GM23248 (cell line): ENCODE measurements at regions not wholly inside any gene's neighbourhood (a gene's known extent, or its start where the extent isn't known, plus 50 kb on each side); places are given as distances from the start of the nearest gene placed in this dataset.

Experiments used
- DNase-seq: peaks from one replicate; pipeline ENCODE4 v3.0.0-alpha.2; 2015
- H2AFZ ChIP-seq: fragments of 200-600 bp; sonication (generic); 2 replicates; pipeline ENCODE4 v1.6.1; 2016; ENCODE audit warnings: antibody characterized with exemption
- H3F3A ChIP-seq: fragments of 200-600 bp; sonication (generic); 2 replicates; pipeline ENCODE4 v1.6.1; 2016; ENCODE audit warnings: mild to moderate bottlenecking, antibody characterized with exemption, mixed run types; ENCODE audit not compliant: insufficient read depth
- H3K27ac ChIP-seq: fragments of 200-600 bp; sonication (generic); 2 replicates; pipeline ENCODE4 v1.5.1; 2016; ENCODE audit warnings: mild to moderate bottlenecking
- H3K27me3 ChIP-seq: fragments of 200-600 bp; sonication (generic); replicated peaks from 2 replicates; pipeline ENCODE4 v1.6.1; 2016; ENCODE audit warnings: mild to moderate bottlenecking; ENCODE audit not compliant: insufficient read depth
- H3K36me3 ChIP-seq: fragments of 200-600 bp; sonication (generic); 2 replicates; pipeline ENCODE4 v1.6.1; 2016; ENCODE audit warnings: low read depth, mild to moderate bottlenecking
- H3K4me1 ChIP-seq: fragments of 200-600 bp; sonication (generic); 2 replicates; pipeline ENCODE4 v1.6.1; 2016; ENCODE audit warnings: mild to moderate bottlenecking; ENCODE audit not compliant: insufficient read depth
- H3K4me2 ChIP-seq: fragments of 200-600 bp; sonication (generic); one replicate; pipeline ENCODE4 v1.6.1; 2016; ENCODE audit warnings: mild to moderate bottlenecking; ENCODE audit not compliant: unreplicated experiment
- H3K4me3 ChIP-seq: fragments of 200-600 bp; sonication (generic); 2 replicates; pipeline ENCODE4 v1.5.1; 2016; ENCODE audit warnings: mild to moderate bottlenecking
- H3K79me2 ChIP-seq: fragments of 200-600 bp; sonication (generic); 2 replicates; pipeline ENCODE4 v1.6.1; 2016; ENCODE audit warnings: mild to moderate bottlenecking; ENCODE audit not compliant: insufficient read depth
- H3K9ac ChIP-seq: fragments of 200-600 bp; sonication (generic); 2 replicates; pipeline ENCODE4 v1.6.1; 2016; ENCODE audit warnings: mild to moderate bottlenecking
- H3K9me2 ChIP-seq: fragments of 200-600 bp; sonication (generic); 2 replicates; pipeline ENCODE4 v1.6.1; 2016; ENCODE audit warnings: mixed run types, mild to moderate bottlenecking, moderate library complexity; ENCODE audit not compliant: insufficient read depth
- H3K9me3 ChIP-seq: fragments of 200-600 bp; sonication (generic); one replicate; pipeline ENCODE4 v1.6.1; 2017; ENCODE audit warnings: low read depth
- H4K20me1 ChIP-seq: fragments of 200-600 bp; sonication (generic); 2 replicates; pipeline ENCODE4 v1.6.0; 2016; ENCODE audit not compliant: insufficient read depth
- EZH2 ChIP-seq: fragments of 200-600 bp; sonication (generic); IDR thresholded peaks from 2 replicates; pipeline ENCODE4 v1.6.1; 2018; ENCODE audit warnings: antibody characterized with exemption, mild to moderate bottlenecking; ENCODE audit not compliant: insufficient read depth, poor library complexity, severe bottlenecking
- EZH2phosphoT487 ChIP-seq: fragments of 200-600 bp; sonication (generic); IDR thresholded peaks from 2 replicates; pipeline ENCODE4 v1.6.1; 2018; ENCODE audit warnings: antibody characterized with exemption, moderate library complexity, mild to moderate bottlenecking, low read depth; ENCODE audit not compliant: insufficient read depth
- WGBS, 2 experiments: methylation state at CpG; one replicate each; pipeline ENCODE4 v1.1.6; 2015 to 2017; ENCODE audit warnings: low lambda C conversion rate in 2 of 2, low coverage in 1 of 2; ENCODE audit errors: missing lambda C conversion rate in 2 of 2; 5-methylcytosine and 5-hydroxymethylcytosine counted together
- in situ Hi-C: fragments of 300-500 bp; cut with MboI; formaldehyde crosslinking; loops from 2 replicates; pipeline ENCODE4 v1.15.0; 2020

GRCh38 chr9:86782831-86783230 lies 164.5 kb downstream of the GAS1 start:
- H3K79me2 ChIP-seq, result no peaks in the 10 kb centered on the region
- no peak overlapping the region for H3K9ac ChIP-seq
- no peaks in the 10 kb centered on the region for H4K20me1 ChIP-seq
- H2AFZ ChIP-seq, result no peak overlapping the region
- H3K36me3 ChIP-seq, result no peaks in the 10 kb centered on the region
- no peaks in the 10 kb centered on the region for H3K9me3 ChIP-seq
- H3K9me2 ChIP-seq, result no peaks in the 10 kb centered on the region
- WGBS, 2 experiments, result 91 to 95% methylated on average over 2 of the region's 2 CpGs
- no peak overlapping the region for H3K27ac ChIP-seq
- no peak overlapping the region for H3K4me3 ChIP-seq
- DNase-seq, result no peak
- H3K4me1 ChIP-seq, result peaks cover 6% of the 10 kb centered on the region; the same call in 1 of the 2 replicates
- in situ Hi-C loops, result loop anchor here (5.0 kb wide), 1 partner anchor 51 kb away; no protein-coding TSS in a partner anchor
- H3K4me2 ChIP-seq, result no peak overlapping the region
- H3F3A ChIP-seq, result no peaks in the 10 kb centered on the region
- H3K27me3 ChIP-seq, result no peaks in the 10 kb centered on the region
- TF ChIP-seq EZH2phosphoT487, result no peak
- TF ChIP-seq EZH2, result no peak

GRCh38 chr9:86778761-86779160 lies 168.5 kb downstream of the GAS1 start:
- in situ Hi-C loops, result no loop called here
- Histone ChIP-seq H4K20me1 (no peaks in the 10 kb centered on the region), H3K9ac (no peak overlapping the region), H3K79me2 (no peaks in the 10 kb centered on the region), H3K27me3 (no peaks in the 10 kb centered on the region), H2AFZ (peak overlapping the region; percentile 63), H3K4me2 (no peak overlapping the region), H3K4me1 (peaks cover 10% of the 10 kb centered on the region), H3K9me3 (no peaks in the 10 kb centered on the region), H3K4me3 (no peak overlapping the region), H3K9me2 (no peaks in the 10 kb centered on the region), H3F3A (no peaks in the 10 kb centered on the region), H3K36me3 (no peaks in the 10 kb centered on the region), H3K27ac (no peak overlapping the region)
- WGBS, 2 experiments, result 21 to 24% methylated on average over 3 of the region's 3 CpGs
- TF ChIP-seq EZH2phosphoT487 (no peak), EZH2 (no peak)
- DNase-seq, result no peak

GRCh38 chr9:86775718-86776117 lies 171.6 kb downstream of the GAS1 start:
- no peaks in the 10 kb centered on the region for H3F3A ChIP-seq
- no peak overlapping the region for H3K4me3 ChIP-seq
- no peaks in the 10 kb centered on the region for H4K20me1 ChIP-seq
- WGBS, 2 experiments, result 47 to 50% methylated on average over 2 of the region's 2 CpGs
- H3K27me3 ChIP-seq, result no peaks in the 10 kb centered on the region
- DNase-seq, result no peak
- no peak overlapping the region for H3K9ac ChIP-seq
- no peaks in the 10 kb centered on the region for H3K9me3 ChIP-seq
- in situ Hi-C loops, result no loop called here
- peaks cover 6% of the 10 kb centered on the region for H3K4me1 ChIP-seq
- no peak overlapping the region for H3K27ac ChIP-seq
- no peak for TF ChIP-seq EZH2phosphoT487
- no peak for TF ChIP-seq EZH2
- H3K36me3 ChIP-seq, result no peaks in the 10 kb centered on the region
- no peak overlapping the region for H2AFZ ChIP-seq
- H3K79me2 ChIP-seq, result no peaks in the 10 kb centered on the region
- H3K9me2 ChIP-seq, result no peaks in the 10 kb centered on the region
- H3K4me2 ChIP-seq, result no peak overlapping the region

- Histone ChIP-seq H3K4me2 (no peak overlapping the region), H3K4me3 (no peak overlapping the region), H3K9me2 (no peaks in the 10 kb centered on the region), H3K4me1 (peaks cover 6% of the 10 kb centered on the region), H3K36me3 (no peaks in the 10 kb centered on the region), H3F3A (no peaks in the 10 kb centered on the region), H3K79me2 (no peaks in the 10 kb centered on the region), H2AFZ (peak overlapping the region; percentile 22; the same call in 1 of the 2 replicates), H4K20me1 (no peaks in the 10 kb centered on the region), H3K27ac (no peak overlapping the region), H3K9me3 (no peaks in the 10 kb centered on the region), H3K27me3 (no peaks in the 10 kb centered on the region), H3K9ac (no peak overlapping the region)
- no peak for TF ChIP-seq EZH2
- no peak for TF ChIP-seq EZH2phosphoT487
- DNase-seq, result no peak
- in situ Hi-C loops, result no loop called here
- WGBS, 2 experiments, result 10 to 13% methylated on average over 4 of the region's 4 CpGs
These were observed 173.2 kb downstream of the GAS1 start for GRCh38 chr9:86774116-86774515.
